ENCODE measurements at regions not wholly inside any gene's neighbourhood (a gene's known extent, or its start where the extent isn't known, plus 50 kb on each side); places are given as distances from the start of the nearest gene placed in this dataset.

GRCh38 chr5:30594331-30594730 lies 599.2 kb upstream of the CDH6 start:
- TF ChIP-seq POLR2AphosphoS5 (IDR thresholded peaks at IDR 0.05; ENCODE audit: low read depth, low read length) (no peak), CTCF (IDR thresholded peaks at IDR 0.05) (no peak), RXRA (IDR thresholded peaks at IDR 0.05; ENCODE audit: borderline replicate concordance, low read depth) (no peak)
- TF ChIP-seq, protein P1, sequence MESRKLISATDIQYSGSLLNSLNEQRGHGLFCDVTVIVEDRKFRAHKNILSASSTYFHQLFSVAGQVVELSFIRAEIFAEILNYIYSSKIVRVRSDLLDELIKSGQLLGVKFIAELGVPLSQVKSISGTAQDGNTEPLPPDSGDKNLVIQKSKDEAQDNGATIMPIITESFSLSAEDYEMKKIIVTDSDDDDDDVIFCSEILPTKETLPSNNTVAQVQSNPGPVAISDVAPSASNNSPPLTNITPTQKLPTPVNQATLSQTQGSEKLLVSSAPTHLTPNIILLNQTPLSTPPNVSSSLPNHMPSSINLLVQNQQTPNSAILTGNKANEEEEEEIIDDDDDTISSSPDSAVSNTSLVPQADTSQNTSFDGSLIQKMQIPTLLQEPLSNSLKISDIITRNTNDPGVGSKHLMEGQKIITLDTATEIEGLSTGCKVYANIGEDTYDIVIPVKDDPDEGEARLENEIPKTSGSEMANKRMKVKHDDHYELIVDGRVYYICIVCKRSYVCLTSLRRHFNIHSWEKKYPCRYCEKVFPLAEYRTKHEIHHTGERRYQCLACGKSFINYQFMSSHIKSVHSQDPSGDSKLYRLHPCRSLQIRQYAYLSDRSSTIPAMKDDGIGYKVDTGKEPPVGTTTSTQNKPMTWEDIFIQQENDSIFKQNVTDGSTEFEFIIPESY (IDR thresholded peaks at IDR 0.05; ENCODE audit: borderline replicate concordance, low read depth), result no peak

Data from SK-N-SH (cell line).